HFFc6 (cell line): ENCODE measurements at regions not wholly inside any gene's neighbourhood (a gene's known extent, or its start where the extent isn't known, plus 50 kb on each side); places are given as distances from the start of the nearest gene placed in this dataset.

Experiments used
- DNase-seq: peaks from one replicate; pipeline ENCODE4 v3.0.0-alpha.2; 2018
- H3K27ac Mint-ChIP-seq: 2 replicates; pipeline ENCODE4 v1.8.0; 2020; ENCODE audit warnings: mild to moderate bottlenecking, mixed read lengths
- H3K27me3 Mint-ChIP-seq: 2 replicates; pipeline ENCODE4 v1.8.0; 2021; ENCODE audit warnings: mild to moderate bottlenecking, moderate library complexity, mixed read lengths; ENCODE audit not compliant: insufficient read depth
- H3K36me3 Mint-ChIP-seq: 2 replicates; pipeline ENCODE4 v1.8.0; 2021; ENCODE audit warnings: low read depth, mixed read lengths
- H3K4me1 Mint-ChIP-seq: 2 replicates; pipeline ENCODE4 v1.8.0; 2020; ENCODE audit warnings: low read depth, mixed read lengths
- H3K4me3 Mint-ChIP-seq: 2 replicates; pipeline ENCODE4 v1.8.0; 2020; ENCODE audit warnings: mild to moderate bottlenecking, moderate library complexity, mixed read lengths
- H3K9me3 Mint-ChIP-seq: 2 replicates; pipeline ENCODE4 v1.8.0; 2020; ENCODE audit warnings: mild to moderate bottlenecking, mixed read lengths
- TF ChIP-seq, protein P1 (sequence below): fragments of 200-600 bp; sonication (generic); IDR thresholded peaks from 2 replicates; pipeline ENCODE4 v1.5.0; 2021; ENCODE audit warnings: antibody characterized with exemption, mild to moderate bottlenecking

DNA sequence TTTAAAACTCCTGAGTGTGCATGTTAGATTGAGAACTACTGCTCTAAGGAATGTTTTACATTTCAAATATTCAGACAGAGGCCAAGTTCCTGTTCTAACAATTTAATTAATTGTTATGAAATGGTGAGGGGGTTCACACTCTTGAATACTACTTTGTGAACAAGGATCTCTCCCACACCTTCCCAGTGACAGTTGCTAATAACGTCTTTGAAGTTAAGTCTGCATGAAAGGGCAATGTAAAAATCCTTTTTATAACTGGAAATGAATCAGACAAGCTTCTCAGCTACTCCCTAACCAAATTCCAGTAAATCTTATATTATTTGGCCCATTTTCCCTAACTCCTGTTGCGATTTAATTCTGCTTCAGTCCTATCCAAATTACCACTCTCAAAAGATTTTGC lies 828.5 kb upstream of the ADAMTS5 start:
- H3K27me3 Mint-ChIP-seq = peaks cover 5% of the 10 kb centered on the region
- DNase-seq = no peak
- TF ChIP-seq, protein P1, sequence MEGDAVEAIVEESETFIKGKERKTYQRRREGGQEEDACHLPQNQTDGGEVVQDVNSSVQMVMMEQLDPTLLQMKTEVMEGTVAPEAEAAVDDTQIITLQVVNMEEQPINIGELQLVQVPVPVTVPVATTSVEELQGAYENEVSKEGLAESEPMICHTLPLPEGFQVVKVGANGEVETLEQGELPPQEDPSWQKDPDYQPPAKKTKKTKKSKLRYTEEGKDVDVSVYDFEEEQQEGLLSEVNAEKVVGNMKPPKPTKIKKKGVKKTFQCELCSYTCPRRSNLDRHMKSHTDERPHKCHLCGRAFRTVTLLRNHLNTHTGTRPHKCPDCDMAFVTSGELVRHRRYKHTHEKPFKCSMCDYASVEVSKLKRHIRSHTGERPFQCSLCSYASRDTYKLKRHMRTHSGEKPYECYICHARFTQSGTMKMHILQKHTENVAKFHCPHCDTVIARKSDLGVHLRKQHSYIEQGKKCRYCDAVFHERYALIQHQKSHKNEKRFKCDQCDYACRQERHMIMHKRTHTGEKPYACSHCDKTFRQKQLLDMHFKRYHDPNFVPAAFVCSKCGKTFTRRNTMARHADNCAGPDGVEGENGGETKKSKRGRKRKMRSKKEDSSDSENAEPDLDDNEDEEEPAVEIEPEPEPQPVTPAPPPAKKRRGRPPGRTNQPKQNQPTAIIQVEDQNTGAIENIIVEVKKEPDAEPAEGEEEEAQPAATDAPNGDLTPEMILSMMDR = no peak
- no peak overlapping the region for H3K4me3 Mint-ChIP-seq
- peaks cover 6% of the 10 kb centered on the region for H3K4me1 Mint-ChIP-seq
- no peaks in the 10 kb centered on the region for H3K9me3 Mint-ChIP-seq
- H3K36me3 Mint-ChIP-seq = no peaks in the 10 kb centered on the region
- no peak overlapping the region for H3K27ac Mint-ChIP-seq

DNA sequence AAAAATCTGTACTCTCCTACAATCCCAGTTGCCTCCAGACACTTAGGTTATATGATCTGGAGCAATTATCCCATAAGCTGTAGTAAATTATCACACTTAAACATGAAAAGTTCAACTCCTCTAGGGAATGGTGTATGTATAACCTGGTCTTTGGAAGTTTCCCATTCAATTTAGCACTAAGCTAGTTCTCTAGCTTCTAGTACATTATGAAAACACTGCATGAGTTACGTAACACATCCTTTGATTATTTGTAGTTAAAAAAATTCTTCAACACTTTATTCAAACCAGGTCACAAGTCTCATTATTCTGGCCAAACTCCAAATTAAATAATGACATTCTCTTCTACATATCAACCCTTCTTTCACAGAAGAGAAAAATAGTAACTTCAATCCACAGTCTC lies 827.0 kb upstream of the ADAMTS5 start:
- Mint-ChIP-seq H3K4me3 (no peak overlapping the region), H3K36me3 (no peaks in the 10 kb centered on the region), H3K4me1 (peaks cover 6% of the 10 kb centered on the region), H3K9me3 (no peaks in the 10 kb centered on the region; the same call in 1 of the 2 replicates), H3K27me3 (peaks cover 5% of the 10 kb centered on the region), H3K27ac (no peak overlapping the region)
- TF ChIP-seq, protein P1 = no peak
- DNase-seq = no peak

DNA sequence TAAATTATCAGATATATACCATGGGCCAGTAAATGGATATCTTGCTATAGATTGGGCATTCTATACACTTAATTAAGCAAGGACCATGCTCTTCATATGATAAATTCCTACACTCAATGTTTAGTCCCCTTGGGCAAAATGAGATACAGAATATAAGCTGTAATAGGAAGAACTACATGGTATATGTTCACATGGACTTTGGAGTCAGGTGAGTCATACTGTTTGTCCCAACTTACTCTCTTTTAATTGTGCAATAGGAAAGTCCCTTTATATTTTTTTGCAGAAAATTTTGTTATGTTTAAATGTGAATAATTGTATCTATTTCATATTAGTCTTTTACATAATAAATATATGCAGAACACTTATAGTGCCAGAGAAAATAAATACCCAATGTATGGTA lies 820.2 kb upstream of the ADAMTS5 start:
- DNase-seq = no peak
- Mint-ChIP-seq H3K36me3 (no peaks in the 10 kb centered on the region), H3K4me3 (no peak overlapping the region), H3K27ac (no peak overlapping the region), H3K27me3 (peaks cover 8% of the 10 kb centered on the region), H3K4me1 (no peaks in the 10 kb centered on the region), H3K9me3 (no peaks in the 10 kb centered on the region; the same call in 1 of the 2 replicates)
- TF ChIP-seq, protein P1 = no peak

DNA sequence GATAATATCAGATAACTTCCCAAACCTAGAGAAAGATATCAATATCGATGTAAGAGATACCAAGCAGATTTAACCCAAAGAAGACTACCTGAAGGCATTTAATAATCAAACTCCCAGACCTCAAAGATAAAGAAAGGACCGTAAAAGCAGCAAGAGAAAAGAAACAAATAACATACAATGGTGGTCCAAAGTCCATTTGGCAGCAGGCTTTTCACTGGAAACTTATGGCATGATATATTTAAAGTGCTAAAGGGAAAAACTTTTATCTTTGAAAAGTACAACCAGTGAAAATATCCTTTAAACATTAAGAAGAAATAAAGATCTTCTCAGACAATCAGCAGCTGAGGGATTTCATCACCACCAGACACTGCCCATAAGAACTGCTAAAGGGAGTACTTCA lies 812.7 kb upstream of the ADAMTS5 start:
- H3K27me3 Mint-ChIP-seq = 0 out of 2 replicates have a peak, but pooled peaks cover 2% of the 10 kb centered on the region
- TF ChIP-seq, protein P1 = no peak
- no peak for DNase-seq
- no peak overlapping the region for H3K27ac Mint-ChIP-seq
- no peak overlapping the region for H3K4me3 Mint-ChIP-seq
- no peaks in the 10 kb centered on the region for H3K36me3 Mint-ChIP-seq
- H3K4me1 Mint-ChIP-seq = no peaks in the 10 kb centered on the region
- H3K9me3 Mint-ChIP-seq = no peaks in the 10 kb centered on the region

DNA sequence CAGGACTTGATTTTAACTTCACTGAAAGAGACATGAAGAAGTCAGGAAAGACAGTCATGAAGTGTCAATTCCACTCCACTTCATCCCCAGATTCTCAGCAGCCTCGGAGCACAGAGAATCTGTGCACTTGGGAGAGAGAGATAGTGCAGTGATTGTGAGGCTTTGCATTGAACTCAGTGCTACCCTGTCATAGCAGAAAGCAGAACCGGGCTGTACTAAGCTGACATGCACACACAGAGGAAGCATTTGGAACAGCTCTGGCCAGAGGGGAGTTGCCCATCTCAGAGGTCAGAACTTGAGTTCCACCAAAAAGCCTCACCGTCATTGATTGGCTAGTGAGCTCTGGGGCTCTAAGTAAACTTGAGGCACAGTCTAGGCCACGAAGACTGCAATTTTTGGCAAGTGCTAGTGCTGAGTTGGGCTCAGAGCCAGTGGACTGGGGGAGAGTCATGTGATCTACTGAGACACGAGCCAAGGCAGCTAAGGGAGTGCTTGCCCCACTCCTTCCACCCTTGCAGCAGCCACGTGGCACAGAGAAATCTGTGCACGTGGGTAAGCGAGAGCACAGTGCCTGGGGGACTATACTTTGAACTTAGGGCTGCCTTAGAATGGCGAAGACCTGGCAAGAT lies 810.2 kb upstream of the ADAMTS5 start:
- Mint-ChIP-seq H3K9me3 (no peaks in the 10 kb centered on the region), H3K4me1 (no peaks in the 10 kb centered on the region; the same call in 1 of the 2 replicates), H3K36me3 (no peaks in the 10 kb centered on the region), H3K4me3 (no peak overlapping the region), H3K27me3 (0 out of 2 replicates have a peak, but pooled peaks cover 2% of the 10 kb centered on the region), H3K27ac (no peak overlapping the region)
- TF ChIP-seq, protein P1 = no peak
- DNase-seq = no peak
